ENCODE measurements at regions not wholly inside any gene's neighbourhood (a gene's known extent, or its start where the extent isn't known, plus 50 kb on each side); places are given as distances from the start of the nearest gene placed in this dataset.

GRCh38 chr9:134251296-134252069, 74.8 kb upstream of the RXRA start:
- no peak for DNase-seq (ENCODE audit: low spot score)

GRCh38 chr9:134252084-134252830, 74.0 kb upstream of the RXRA start:
- no peak for DNase-seq (ENCODE audit: low spot score)

GRCh38 chr9:134253606-134254205, 72.5 kb upstream of the RXRA start:
- DNase-seq (ENCODE audit: low spot score) = no peak

- DNase-seq (ENCODE audit: low spot score) = no peak
Observed at GRCh38 chr9:134258332-134258731, 67.9 kb upstream of the RXRA start.

DNA sequence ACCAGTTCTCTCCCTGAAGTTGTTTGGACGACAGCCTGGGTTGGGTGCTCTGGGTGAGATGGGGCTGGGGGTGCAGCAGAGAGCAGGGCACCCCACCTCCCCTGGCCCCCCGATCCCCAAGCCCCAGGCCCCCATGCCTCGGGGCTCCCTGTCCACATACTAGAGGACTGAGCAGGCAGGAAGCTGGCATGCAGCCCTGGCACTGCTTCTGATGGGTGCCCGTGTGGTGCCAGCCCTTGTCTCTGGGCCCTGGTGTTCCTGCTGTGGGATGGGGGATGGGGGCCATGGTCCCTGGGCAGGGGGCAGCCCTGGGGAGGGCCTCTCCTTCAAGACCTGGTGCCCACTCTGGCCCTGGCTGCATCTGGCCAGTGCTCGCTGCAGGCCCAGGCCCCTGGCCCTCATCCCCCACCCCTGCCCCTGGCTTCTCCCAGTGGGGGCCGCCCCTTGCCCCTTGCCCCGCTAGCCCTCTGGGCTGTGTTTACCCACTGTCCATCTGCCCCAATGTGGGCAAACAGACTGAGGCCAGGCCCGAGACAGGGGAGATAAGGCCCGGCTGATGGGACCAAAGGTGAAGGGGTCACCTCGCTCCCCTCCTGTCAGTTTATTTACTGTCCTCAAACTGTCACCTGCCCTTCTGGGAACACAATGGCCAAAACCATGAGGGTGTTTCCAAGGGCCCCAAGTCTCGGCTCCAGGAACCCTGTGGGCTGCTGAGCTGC, 67.3 kb upstream of the RXRA start:
- no peak for DNase-seq (ENCODE audit: low spot score)

GRCh38 chr9:134259708-134260107, 66.5 kb upstream of the RXRA start:
- no peak for DNase-seq (ENCODE audit: low spot score)

GRCh38 chr9:134260801-134261200, 65.5 kb upstream of the RXRA start:
- no peak for DNase-seq (ENCODE audit: low spot score)

- DNase-seq (ENCODE audit: low spot score) = no peak
Observed at GRCh38 chr9:134262035-134262434, 64.2 kb upstream of the RXRA start.

DNA sequence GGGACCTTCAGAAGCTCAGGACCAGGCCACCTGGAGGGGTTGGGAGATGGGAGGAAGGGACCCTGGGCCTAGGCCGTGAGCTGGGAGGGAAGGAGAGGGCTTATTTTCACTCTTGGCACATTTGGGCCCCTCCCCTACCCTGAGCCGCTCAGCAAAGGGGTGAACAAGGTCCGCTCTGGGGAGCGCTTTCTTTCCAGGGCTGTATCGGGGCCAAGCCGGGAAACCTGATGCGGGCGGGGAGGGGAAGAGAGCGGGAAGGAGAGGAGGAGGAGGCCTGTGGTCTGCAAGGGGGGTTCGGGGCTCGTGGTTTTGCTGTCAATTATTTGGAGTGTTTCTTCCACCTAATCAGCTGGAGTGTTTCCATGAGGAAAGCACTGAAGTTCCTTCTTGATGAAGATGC, 62.7 kb upstream of the RXRA start:
- no peak for DNase-seq (ENCODE audit: low spot score)

- no peak for DNase-seq (ENCODE audit: low spot score)
Observed at GRCh38 chr9:134264169-134264568, 62.1 kb upstream of the RXRA start.

- DNase-seq (ENCODE audit: low spot score) = no peak
Observed at GRCh38 chr9:134265078-134265477, 61.2 kb upstream of the RXRA start.

DNA sequence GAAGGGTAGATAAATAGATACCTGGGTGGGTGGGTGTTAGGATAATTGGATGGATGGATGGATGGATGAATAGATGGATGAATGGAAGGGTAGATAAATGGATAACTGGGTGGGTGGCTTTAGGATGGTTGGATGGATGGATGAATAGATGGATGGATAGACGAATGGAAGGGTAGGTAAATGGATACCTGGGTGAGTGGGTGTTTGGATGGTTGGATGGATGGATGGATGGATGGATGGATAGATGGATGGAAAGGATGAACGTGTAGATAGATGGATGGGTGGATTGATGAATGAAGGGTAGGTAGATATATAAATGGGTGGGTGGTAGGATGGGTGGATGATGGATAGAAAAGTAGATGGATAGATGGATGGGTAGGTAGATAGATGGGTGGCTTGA, 59.8 kb upstream of the RXRA start:
- no peak for DNase-seq (ENCODE audit: low spot score)

- no peak for DNase-seq (ENCODE audit: low spot score)
Observed at GRCh38 chr9:134267305-134267880, 58.9 kb upstream of the RXRA start.

- DNase-seq (ENCODE audit: low spot score) = peak; percentile 67
Observed at GRCh38 chr9:134267881-134268724, 58.2 kb upstream of the RXRA start.

DNA sequence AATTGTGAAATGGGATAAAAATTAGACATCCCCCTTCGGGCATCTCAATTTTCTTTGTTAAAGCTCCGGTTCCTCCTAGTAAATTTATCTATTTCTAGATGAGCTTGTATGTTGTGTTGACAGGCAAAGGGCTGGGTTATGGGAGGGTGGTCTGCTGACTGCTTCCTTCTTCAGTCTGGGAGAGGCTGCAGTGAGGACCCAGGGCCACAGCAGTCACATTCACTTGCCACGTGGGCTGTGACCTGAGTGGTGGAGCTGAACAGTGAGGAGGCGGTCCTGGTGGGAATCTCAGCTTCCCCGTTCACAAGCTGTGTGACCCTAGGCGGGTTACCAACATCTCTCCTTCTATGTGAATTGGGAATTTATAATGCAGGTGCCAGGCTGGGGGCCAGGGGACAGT, 57.5 kb upstream of the RXRA start:
- DNase-seq (ENCODE audit: low spot score) = no peak

DNA sequence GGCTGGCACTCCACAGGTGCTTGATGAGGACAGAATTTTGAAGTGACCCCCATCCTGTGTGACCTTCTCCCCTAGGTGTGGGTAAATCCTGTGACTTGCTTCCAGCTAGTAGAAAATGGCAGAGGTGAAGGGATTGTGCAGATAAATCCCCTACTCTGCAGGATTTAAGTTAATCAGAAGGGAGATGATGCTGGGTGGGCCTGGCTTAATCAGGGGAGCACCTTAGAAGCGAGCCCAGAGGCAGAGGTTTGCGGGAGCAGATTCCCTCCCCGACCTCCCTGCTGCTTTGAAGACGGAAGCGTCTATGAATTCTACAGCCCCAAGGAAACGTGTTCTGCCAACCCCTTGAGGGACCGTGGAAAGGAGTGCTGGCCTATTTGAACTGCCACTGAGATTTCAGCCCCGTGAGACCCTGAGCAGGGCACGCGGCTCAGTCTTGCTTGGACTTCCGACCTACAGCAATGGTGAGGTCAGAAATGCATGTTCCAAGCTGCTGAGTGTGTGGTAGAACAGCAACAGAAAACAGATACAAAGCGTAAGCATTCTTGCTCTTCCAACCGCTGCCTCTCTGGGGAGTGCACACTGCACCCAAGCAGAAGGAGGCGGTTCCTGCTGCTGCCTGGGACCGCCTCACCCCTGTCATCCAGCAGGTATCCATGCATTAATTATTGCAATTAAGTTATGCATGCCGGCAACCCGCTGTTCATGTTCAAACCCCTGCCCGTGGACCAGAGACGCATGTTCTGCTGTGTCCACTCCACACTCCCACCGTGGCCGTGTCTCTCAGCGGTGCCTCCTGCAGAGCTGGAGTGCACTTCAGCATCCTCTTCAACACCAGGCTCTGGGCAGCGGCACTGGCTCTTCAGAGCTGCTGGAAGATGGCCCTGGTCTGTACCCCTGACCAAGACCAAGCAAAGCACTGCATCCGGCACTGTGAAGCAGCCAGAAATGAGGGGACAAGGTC, 54.6 kb upstream of the RXRA start:
- DNase-seq (ENCODE audit: low spot score) = no peak

GRCh38 chr9:134272302-134273023, 53.8 kb upstream of the RXRA start:
- no peak for DNase-seq (ENCODE audit: low spot score)

DNA sequence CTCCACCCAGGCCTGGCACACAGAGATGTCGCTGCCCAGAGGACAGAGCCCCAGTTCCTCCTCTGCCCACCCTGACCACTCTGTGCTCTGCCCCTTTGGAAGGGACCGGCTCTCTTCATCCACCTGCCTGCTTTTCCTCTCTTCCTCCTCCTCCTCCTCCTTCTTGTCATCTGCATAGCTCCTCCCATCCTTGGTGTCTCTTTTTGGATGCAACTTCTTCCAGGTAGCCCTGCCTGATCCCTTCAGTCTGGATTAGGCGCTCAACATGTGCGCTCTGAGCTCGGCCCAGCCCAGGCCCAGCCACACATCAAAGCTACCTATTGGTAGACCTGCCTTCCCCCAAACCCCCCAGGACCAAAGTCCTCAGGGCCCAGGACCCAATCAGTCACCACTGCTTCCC, 52.6 kb upstream of the RXRA start:
- no peak for DNase-seq (ENCODE audit: low spot score)

DNA sequence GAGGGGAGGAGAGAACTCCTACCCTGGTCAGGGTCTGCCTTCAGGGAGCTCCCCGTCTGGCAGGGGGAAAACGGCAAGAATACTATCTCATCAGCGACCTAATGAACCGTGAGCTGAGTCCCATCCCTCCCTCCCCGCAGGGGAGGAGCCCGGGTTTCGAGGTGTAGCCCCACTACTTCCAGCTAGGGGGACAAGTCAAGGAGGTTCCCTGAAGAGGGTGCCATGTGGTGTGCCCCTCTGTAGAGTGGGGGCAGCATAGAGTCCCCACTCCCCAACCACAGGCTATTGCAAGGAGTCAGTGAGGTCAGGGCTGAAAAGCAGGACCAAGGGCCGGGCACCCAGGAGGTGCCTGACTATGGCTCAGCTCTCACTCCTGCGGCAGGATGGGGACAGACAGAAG, 50.9 kb upstream of the RXRA start:
- peak; percentile 55 for DNase-seq (ENCODE audit: low spot score)
